ENCODE measurements at regions not wholly inside any gene's neighbourhood (a gene's known extent, or its start where the extent isn't known, plus 50 kb on each side); places are given as distances from the start of the nearest gene placed in this dataset.

DNA sequence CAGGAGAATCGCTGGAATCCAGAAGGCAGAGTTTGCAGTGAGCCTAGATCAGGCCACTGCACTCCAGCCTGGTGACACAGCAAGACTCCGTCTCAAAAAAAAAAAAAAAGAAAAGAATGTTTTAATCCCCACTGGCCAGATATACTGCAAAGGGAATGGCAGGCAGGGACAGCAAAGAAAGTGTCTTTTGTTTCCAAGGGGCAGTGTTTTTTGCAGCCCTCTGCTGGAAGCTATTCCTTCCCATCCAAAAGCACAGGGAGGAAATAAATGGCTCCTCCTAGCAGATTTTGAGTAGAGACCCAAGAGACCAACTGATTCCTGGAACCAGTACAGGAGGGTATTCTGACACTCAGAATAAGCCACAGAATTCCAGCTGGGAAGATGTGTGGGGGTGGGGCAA is 112.5 kb upstream of the STMND1 start:
- Mint-ChIP-seq H3K9me3 (peaks cover 2 to 3% of the 10 kb centered on the region in 2 donors), H3K4me3 (no peak overlapping the region), H3K36me3 (no peaks in the 10 kb centered on the region), H3K27me3 (ENCODE audit: low read depth in 2 of 2) (peaks cover 29 to 61% of the 10 kb centered on the region in 2 donors), H3K27ac (no peak overlapping the region), H3K4me1 (peaks cover 0 to 9% of the 10 kb centered on the region in 2 donors)
- WGBS (ENCODE audit: insufficient coverage), result 79% methylated on average over 2 of the region's 2 CpGs
- Histone ChIP-seq H3K27ac (ENCODE audit: low read length) (no peak overlapping the region), H3K36me3 (ENCODE audit: control insufficient read depth, insufficient read depth, low read length) (no peaks in the 10 kb centered on the region), H3K4me1 (ENCODE audit: control insufficient read depth, insufficient read depth, low read length) (no peaks in the 10 kb centered on the region), H3K27me3 (ENCODE audit: control insufficient read depth, insufficient read depth, low read length) (no peaks in the 10 kb centered on the region), H3K9me3 (ENCODE audit: control insufficient read depth, insufficient read depth, low read length) (no peaks in the 10 kb centered on the region), H3K4me3 (ENCODE audit: low read length) (no peak overlapping the region)
- ATAC-seq (no peak), DNase-seq (no peak)
- TF ChIP-seq, protein P1, sequence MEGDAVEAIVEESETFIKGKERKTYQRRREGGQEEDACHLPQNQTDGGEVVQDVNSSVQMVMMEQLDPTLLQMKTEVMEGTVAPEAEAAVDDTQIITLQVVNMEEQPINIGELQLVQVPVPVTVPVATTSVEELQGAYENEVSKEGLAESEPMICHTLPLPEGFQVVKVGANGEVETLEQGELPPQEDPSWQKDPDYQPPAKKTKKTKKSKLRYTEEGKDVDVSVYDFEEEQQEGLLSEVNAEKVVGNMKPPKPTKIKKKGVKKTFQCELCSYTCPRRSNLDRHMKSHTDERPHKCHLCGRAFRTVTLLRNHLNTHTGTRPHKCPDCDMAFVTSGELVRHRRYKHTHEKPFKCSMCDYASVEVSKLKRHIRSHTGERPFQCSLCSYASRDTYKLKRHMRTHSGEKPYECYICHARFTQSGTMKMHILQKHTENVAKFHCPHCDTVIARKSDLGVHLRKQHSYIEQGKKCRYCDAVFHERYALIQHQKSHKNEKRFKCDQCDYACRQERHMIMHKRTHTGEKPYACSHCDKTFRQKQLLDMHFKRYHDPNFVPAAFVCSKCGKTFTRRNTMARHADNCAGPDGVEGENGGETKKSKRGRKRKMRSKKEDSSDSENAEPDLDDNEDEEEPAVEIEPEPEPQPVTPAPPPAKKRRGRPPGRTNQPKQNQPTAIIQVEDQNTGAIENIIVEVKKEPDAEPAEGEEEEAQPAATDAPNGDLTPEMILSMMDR (IDR thresholded peaks at IDR 0.05), result no peak
- intact Hi-C loops (cut with micrococcal nuclease), result no loop called here

DNA sequence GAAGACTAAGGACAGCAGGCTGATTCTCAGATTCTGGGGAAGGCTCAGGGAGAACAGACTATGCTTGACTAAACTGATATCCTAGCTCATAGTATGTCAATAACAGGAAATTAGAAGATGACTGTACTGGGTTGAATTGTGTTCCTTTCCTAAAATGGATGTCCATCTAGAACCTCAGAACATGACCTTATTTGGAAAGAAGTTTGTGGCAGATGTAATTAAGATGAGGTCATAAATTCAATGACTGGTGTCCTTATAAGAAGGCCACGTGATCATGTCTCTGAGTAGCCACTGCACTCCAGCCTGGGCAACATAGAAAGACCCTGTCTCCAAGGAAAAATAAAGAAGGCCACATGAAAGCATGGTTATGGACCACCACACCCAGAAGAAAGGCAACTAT is 113.9 kb upstream of the STMND1 start:
- H3K27ac ChIP-seq (ENCODE audit: low read length), result no peak overlapping the region
- no peaks in the 10 kb centered on the region for H3K36me3 Mint-ChIP-seq
- no peak overlapping the region for H3K4me3 ChIP-seq (ENCODE audit: low read length)
- no peaks in the 10 kb centered on the region for H3K36me3 ChIP-seq (ENCODE audit: control insufficient read depth, insufficient read depth, low read length)
- no peaks in the 10 kb centered on the region for H3K9me3 ChIP-seq (ENCODE audit: control insufficient read depth, insufficient read depth, low read length)
- H3K9me3 Mint-ChIP-seq, result peaks cover 2 to 3% of the 10 kb centered on the region in 2 donors
- H3K27ac Mint-ChIP-seq, result no peak overlapping the region
- ATAC-seq (no peak), DNase-seq (no peak)
- H3K4me1 ChIP-seq (ENCODE audit: control insufficient read depth, insufficient read depth, low read length), result no peaks in the 10 kb centered on the region
- no peaks in the 10 kb centered on the region for H3K27me3 ChIP-seq (ENCODE audit: control insufficient read depth, insufficient read depth, low read length)
- intact Hi-C loops (cut with micrococcal nuclease), result no loop called here
- H3K4me3 Mint-ChIP-seq, result no peak overlapping the region
- H3K4me1 Mint-ChIP-seq, result peaks cover 0 to 9% of the 10 kb centered on the region in 2 donors
- 84% methylated on average over 1 of the region's 1 CpG for WGBS (ENCODE audit: insufficient coverage)
- TF ChIP-seq, protein P1 (IDR thresholded peaks at IDR 0.05), result no peak
- H3K27me3 Mint-ChIP-seq (ENCODE audit: low read depth in 2 of 2), result peaks cover 30 to 65% of the 10 kb centered on the region in 2 donors

DNA sequence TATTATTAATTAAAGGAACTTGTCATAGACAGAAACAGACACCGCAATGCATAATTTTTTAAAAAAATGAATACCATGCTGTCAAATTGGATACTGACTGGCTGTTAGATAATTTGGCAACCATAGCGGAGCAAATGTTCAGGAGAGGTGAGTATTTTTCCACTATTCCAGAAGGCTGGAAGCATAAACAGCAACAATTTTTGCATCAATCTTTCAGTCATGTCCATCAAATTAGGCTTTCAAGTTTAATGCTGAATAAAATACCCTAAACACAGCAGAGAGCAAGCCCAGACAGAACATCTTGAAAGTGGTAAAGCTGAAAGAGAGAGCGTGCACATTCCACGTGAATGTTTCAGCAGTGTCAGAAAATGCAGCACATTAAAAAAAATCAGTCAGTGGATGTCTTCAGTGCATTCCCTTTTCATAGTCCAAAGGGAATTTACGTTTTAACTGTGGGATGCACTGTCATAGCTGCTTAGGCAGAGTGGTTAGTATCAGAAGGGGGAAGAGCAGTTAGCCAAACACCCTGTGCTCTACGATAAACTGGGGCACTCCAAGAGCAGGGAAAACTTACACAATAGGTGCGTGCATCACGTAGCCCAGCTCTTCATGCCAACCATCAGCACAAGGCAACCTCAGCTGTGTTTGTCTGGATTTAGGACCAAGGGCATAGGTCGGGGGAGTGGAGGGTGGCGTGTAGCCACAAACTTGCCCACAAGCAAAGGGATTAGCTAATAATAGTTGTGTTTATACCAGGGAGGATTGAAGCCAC is 116.2 kb upstream of the STMND1 start:
- Histone ChIP-seq H3K36me3 (ENCODE audit: control insufficient read depth, insufficient read depth, low read length) (no peaks in the 10 kb centered on the region), H3K4me1 (ENCODE audit: control insufficient read depth, insufficient read depth, low read length) (no peaks in the 10 kb centered on the region), H3K27ac (ENCODE audit: low read length) (no peak overlapping the region), H3K27me3 (ENCODE audit: control insufficient read depth, insufficient read depth, low read length) (no peaks in the 10 kb centered on the region), H3K9me3 (ENCODE audit: control insufficient read depth, insufficient read depth, low read length) (no peaks in the 10 kb centered on the region), H3K4me3 (ENCODE audit: low read length) (no peak overlapping the region)
- H3K9me3 Mint-ChIP-seq, result peaks cover 2 to 3% of the 10 kb centered on the region in 2 donors
- 30% methylated on average over 10 of the region's 10 CpGs for WGBS (ENCODE audit: insufficient coverage)
- no peaks in the 10 kb centered on the region for H3K36me3 Mint-ChIP-seq
- no peak overlapping the region for H3K4me3 Mint-ChIP-seq
- H3K27ac Mint-ChIP-seq, result no peak overlapping the region
- H3K27me3 Mint-ChIP-seq (ENCODE audit: low read depth in 2 of 2), result peaks cover 27 to 53% of the 10 kb centered on the region in 2 donors
- DNase-seq, result no peak
- TF ChIP-seq, protein P1 (IDR thresholded peaks at IDR 0.05), result no peak
- ATAC-seq, result no peak
- H3K4me1 Mint-ChIP-seq, result peaks cover 0 to 10% of the 10 kb centered on the region in 2 donors
- intact Hi-C loops (cut with micrococcal nuclease), result no loop called here

DNA sequence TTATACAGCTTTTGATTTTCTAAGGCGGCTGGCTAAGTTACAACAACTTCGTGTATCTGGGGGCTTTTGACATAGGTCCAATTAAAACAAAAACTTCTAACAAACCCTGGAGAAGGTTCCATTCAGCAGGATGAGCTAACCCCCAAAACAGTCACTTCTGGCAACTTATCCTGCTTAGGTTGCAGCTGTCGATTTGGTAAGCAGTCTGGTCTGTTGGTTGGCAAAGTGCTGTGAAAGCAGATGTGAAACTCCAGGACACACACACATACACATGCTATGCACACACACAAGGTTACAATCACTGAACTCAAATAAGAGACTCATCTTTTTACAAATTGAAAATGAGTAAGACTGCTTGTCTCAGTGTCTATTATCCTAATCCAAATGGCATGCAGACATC is 119.0 kb upstream of the STMND1 start:
- Mint-ChIP-seq H3K27ac (no peak overlapping the region), H3K36me3 (no peaks in the 10 kb centered on the region), H3K9me3 (peaks cover 0 to 2% of the 10 kb centered on the region in 2 donors), H3K4me1 (peaks cover 13 to 29% of the 10 kb centered on the region in 2 donors), H3K4me3 (no peak overlapping the region), H3K27me3 (ENCODE audit: low read depth in 2 of 2) (peaks cover 36 to 60% of the 10 kb centered on the region in 2 donors)
- ATAC-seq (no peak), DNase-seq (no peak)
- 68% methylated on average over 3 of the region's 3 CpGs for WGBS (ENCODE audit: insufficient coverage)
- H3K4me1 ChIP-seq (ENCODE audit: control insufficient read depth, insufficient read depth, low read length), result no peaks in the 10 kb centered on the region
- H3K4me3 ChIP-seq (ENCODE audit: low read length), result no peak overlapping the region
- TF ChIP-seq, protein P1 (IDR thresholded peaks at IDR 0.05), result no peak
- H3K9me3 ChIP-seq (ENCODE audit: control insufficient read depth, insufficient read depth, low read length), result no peaks in the 10 kb centered on the region
- no peak overlapping the region for H3K27ac ChIP-seq (ENCODE audit: low read length)
- H3K27me3 ChIP-seq (ENCODE audit: control insufficient read depth, insufficient read depth, low read length), result no peaks in the 10 kb centered on the region
- intact Hi-C loops (cut with micrococcal nuclease), result no loop called here
- H3K36me3 ChIP-seq (ENCODE audit: control insufficient read depth, insufficient read depth, low read length), result no peaks in the 10 kb centered on the region
